K562 (cell line): ENCODE measurements at regions not wholly inside any gene's neighbourhood (a gene's known extent, or its start where the extent isn't known, plus 50 kb on each side); places are given as distances from the start of the nearest gene placed in this dataset.

ENCODE experiments used
- ARNT ChIP-seq, 2 experiments: fragments of 450-650 bp; IDR thresholded peaks; 2 replicates each; pipeline ENCODE4 v1.6.1; 2016; ENCODE audit warnings: mild to moderate bottlenecking in 1 of 2
- CGGBP1 ChIP-seq: fragments of 250-450 bp; sonication (Bioruptor Pico); IDR thresholded peaks from 2 replicates; pipeline ENCODE4 v1.9.0; 2021; ENCODE audit warnings: mild to moderate bottlenecking
- CREB5 ChIP-seq: fragments of 250-450 bp; sonication (Bioruptor Pico); IDR thresholded peaks from 2 replicates; pipeline ENCODE4 v1.5.0; 2020; ENCODE audit warnings: mild to moderate bottlenecking
- DDX20 ChIP-seq: fragments of 450-650 bp; IDR thresholded peaks from 2 replicates; pipeline ENCODE4 v1.6.1; 2016; ENCODE audit warnings: missing genetic modification characterization, low read depth, mild to moderate bottlenecking, missing compliant biosample characterization, moderate library complexity
- DLX4 ChIP-seq: fragments of 250-450 bp; sonication (Bioruptor Pico); IDR thresholded peaks from 2 replicates; pipeline ENCODE4 v1.6.1; 2021; ENCODE audit warnings: mild to moderate bottlenecking
- ETV1 ChIP-seq: fragments of 450-650 bp; conservative IDR thresholded peaks from 2 replicates; pipeline ENCODE4 v1.6.1; 2016; ENCODE audit warnings: missing genetic modification characterization, control low read depth, low read depth, missing compliant biosample characterization
- SOX6 ChIP-seq: fragments of 450-650 bp; IDR thresholded peaks from 2 replicates; pipeline ENCODE4 v1.6.1; 2014; ENCODE audit warnings: mild to moderate bottlenecking
- STAT5A ChIP-seq: IDR thresholded peaks from 2 replicates; pipeline ENCODE4 v1.6.1; 2012; ENCODE audit warnings: low read length, inconsistent platforms, borderline replicate concordance
- TGIF2 ChIP-seq: sonication (generic); formaldehyde crosslinking; IDR thresholded peaks from 2 replicates; pipeline ENCODE4 v1.8.1; 2022; ENCODE audit warnings: mild to moderate bottlenecking, missing genetic modification reagents, moderate library complexity
- WHSC1 ChIP-seq: IDR thresholded peaks from one replicate; pipeline ENCODE4 v1.6.1; 2012; ENCODE audit warnings: low read length, control low read depth, inconsistent platforms
- ZFX ChIP-seq: sonication (generic); formaldehyde crosslinking; IDR thresholded peaks from 2 replicates; pipeline ENCODE4 v1.8.0; 2022; ENCODE audit warnings: mild to moderate bottlenecking, missing genetic modification reagents, moderate library complexity
- ZNF124 ChIP-seq: sonication (generic); formaldehyde crosslinking; IDR thresholded peaks from 2 replicates; pipeline ENCODE4 v1.8.1; 2022; ENCODE audit warnings: missing genetic modification reagents
- ZNF445 ChIP-seq: fragments of 250-450 bp; sonication (Bioruptor Pico); IDR thresholded peaks from 2 replicates; pipeline ENCODE4 v1.4.0; 2020; ENCODE audit warnings: low read depth, mild to moderate bottlenecking, moderate library complexity
- ZNF551 ChIP-seq: fragments of 250-450 bp; sonication (Bioruptor Pico); IDR thresholded peaks from 2 replicates; pipeline ENCODE4 v1.5.0; 2021; ENCODE audit warnings: mild to moderate bottlenecking, moderate library complexity
- ZNF561 ChIP-seq: fragments of 450-650 bp; formaldehyde crosslinking; conservative IDR thresholded peaks from 2 replicates; pipeline ENCODE4 v1.4.0; 2020; ENCODE audit warnings: mild to moderate bottlenecking, moderate library complexity
- ZNF79 ChIP-seq: fragments of 250-450 bp; sonication (Bioruptor Pico); IDR thresholded peaks from 2 replicates; pipeline ENCODE4 v1.4.0; 2020; ENCODE audit warnings: low read depth, mild to moderate bottlenecking, moderate library complexity
- TF ChIP-seq, protein P1 (sequence below): fragments of 200-800 bp; sonication (Bioruptor generic); IDR thresholded peaks from 2 replicates; pipeline ENCODE4 v1.6.1; 2016; ENCODE audit warnings: missing genetic modification characterization, missing compliant biosample characterization
- TF ChIP-seq, protein P2 (sequence below): sonication (generic); formaldehyde crosslinking; IDR thresholded peaks from 2 replicates; pipeline ENCODE4 v1.8.1; 2022; ENCODE audit warnings: missing genetic modification reagents
- TF ChIP-seq, protein P3 (sequence below): fragments of 250-450 bp; sonication (Bioruptor Pico); IDR thresholded peaks from 2 replicates; pipeline ENCODE4 v1.4.0; 2020

GRCh38 chr19:28606269-28607032 is 606.5 kb downstream of the UQCRFS1 start (continued):
- TF ChIP-seq, protein P1, sequence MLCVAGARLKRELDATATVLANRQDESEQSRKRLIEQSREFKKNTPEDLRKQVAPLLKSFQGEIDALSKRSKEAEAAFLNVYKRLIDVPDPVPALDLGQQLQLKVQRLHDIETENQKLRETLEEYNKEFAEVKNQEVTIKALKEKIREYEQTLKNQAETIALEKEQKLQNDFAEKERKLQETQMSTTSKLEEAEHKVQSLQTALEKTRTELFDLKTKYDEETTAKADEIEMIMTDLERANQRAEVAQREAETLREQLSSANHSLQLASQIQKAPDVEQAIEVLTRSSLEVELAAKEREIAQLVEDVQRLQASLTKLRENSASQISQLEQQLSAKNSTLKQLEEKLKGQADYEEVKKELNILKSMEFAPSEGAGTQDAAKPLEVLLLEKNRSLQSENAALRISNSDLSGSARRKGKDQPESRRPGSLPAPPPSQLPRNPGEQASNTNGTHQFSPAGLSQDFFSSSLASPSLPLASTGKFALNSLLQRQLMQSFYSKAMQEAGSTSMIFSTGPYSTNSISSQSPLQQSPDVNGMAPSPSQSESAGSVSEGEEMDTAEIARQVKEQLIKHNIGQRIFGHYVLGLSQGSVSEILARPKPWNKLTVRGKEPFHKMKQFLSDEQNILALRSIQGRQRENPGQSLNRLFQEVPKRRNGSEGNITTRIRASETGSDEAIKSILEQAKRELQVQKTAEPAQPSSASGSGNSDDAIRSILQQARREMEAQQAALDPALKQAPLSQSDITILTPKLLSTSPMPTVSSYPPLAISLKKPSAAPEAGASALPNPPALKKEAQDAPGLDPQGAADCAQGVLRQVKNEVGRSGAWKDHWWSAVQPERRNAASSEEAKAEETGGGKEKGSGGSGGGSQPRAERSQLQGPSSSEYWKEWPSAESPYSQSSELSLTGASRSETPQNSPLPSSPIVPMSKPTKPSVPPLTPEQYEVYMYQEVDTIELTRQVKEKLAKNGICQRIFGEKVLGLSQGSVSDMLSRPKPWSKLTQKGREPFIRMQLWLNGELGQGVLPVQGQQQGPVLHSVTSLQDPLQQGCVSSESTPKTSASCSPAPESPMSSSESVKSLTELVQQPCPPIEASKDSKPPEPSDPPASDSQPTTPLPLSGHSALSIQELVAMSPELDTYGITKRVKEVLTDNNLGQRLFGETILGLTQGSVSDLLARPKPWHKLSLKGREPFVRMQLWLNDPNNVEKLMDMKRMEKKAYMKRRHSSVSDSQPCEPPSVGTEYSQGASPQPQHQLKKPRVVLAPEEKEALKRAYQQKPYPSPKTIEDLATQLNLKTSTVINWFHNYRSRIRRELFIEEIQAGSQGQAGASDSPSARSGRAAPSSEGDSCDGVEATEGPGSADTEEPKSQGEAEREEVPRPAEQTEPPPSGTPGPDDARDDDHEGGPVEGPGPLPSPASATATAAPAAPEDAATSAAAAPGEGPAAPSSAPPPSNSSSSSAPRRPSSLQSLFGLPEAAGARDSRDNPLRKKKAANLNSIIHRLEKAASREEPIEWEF, result 0 out of 2 replicates have a peak, but pooled peaks have one; percentile 63
- no peak for TF ChIP-seq ZNF561
- TF ChIP-seq WHSC1, result no peak
- TF ChIP-seq ZFX (CRISPR knock-in tag), result peak; percentile 12; the same call in 1 of the 2 replicates
- peak; percentile 92 for TF ChIP-seq STAT5A
- TF ChIP-seq DDX20 (tag), result no peak
- peak; percentile 92 to 99 for TF ChIP-seq ARNT (IDR thresholded peaks at IDR 0.05)
- TF ChIP-seq ETV1 (tag), result peak; percentile 82
- TF ChIP-seq CGGBP1 (CRISPR knock-in tag), result no peak
- TF ChIP-seq TGIF2 (CRISPR knock-in tag), result no peak
- TF ChIP-seq, protein P2, sequence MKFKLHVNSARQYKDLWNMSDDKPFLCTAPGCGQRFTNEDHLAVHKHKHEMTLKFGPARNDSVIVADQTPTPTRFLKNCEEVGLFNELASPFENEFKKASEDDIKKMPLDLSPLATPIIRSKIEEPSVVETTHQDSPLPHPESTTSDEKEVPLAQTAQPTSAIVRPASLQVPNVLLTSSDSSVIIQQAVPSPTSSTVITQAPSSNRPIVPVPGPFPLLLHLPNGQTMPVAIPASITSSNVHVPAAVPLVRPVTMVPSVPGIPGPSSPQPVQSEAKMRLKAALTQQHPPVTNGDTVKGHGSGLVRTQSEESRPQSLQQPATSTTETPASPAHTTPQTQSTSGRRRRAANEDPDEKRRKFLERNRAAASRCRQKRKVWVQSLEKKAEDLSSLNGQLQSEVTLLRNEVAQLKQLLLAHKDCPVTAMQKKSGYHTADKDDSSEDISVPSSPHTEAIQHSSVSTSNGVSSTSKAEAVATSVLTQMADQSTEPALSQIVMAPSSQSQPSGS, result no peak
- TF ChIP-seq, protein P3, sequence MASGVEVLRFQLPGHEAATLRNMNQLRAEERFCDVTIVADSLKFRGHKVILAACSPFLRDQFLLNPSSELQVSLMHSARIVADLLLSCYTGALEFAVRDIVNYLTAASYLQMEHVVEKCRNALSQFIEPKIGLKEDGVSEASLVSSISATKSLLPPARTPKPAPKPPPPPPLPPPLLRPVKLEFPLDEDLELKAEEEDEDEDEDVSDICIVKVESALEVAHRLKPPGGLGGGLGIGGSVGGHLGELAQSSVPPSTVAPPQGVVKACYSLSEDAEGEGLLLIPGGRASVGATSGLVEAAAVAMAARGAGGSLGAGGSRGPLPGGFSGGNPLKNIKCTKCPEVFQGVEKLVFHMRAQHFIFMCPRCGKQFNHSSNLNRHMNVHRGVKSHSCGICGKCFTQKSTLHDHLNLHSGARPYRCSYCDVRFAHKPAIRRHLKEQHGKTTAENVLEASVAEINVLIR (CRISPR knock-in tag), result peak; percentile 46; the same call in 1 of the 2 replicates
- TF ChIP-seq ZNF445 (CRISPR knock-in tag), result no peak
- no peak for TF ChIP-seq ZNF79 (CRISPR knock-in tag)
- TF ChIP-seq CREB5 (CRISPR knock-in tag), result no peak
- no peak for TF ChIP-seq DLX4 (CRISPR knock-in tag)
- no peak for TF ChIP-seq ZNF551 (CRISPR knock-in tag)
- no peak for TF ChIP-seq ZNF124 (CRISPR knock-in tag)
- peak; percentile 94 for TF ChIP-seq SOX6
